ENCODE measurements at regions not wholly inside any gene's neighbourhood (a gene's known extent, or its start where the extent isn't known, plus 50 kb on each side); places are given as distances from the start of the nearest gene placed in this dataset.

DNA sequence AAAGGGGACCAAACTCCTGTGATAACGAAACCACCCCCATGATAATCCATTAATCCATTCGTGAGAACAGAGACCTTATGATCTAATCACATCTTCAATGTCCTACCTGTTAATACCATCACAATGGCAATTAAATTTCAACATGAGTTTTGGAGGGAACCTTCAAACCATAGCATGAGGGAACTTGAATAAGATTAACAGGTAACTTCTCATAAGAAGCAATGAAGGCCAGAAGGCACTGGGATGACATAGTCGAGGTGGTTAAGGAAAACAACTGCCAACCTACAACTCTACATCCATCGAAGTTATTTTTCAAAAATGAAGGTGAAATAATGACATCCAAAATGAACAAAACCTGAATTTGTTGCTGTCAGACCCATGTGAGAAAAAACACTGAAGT lies 478.9 kb downstream of the EDEM1 start (continued):
- TF ChIP-seq, protein P1, sequence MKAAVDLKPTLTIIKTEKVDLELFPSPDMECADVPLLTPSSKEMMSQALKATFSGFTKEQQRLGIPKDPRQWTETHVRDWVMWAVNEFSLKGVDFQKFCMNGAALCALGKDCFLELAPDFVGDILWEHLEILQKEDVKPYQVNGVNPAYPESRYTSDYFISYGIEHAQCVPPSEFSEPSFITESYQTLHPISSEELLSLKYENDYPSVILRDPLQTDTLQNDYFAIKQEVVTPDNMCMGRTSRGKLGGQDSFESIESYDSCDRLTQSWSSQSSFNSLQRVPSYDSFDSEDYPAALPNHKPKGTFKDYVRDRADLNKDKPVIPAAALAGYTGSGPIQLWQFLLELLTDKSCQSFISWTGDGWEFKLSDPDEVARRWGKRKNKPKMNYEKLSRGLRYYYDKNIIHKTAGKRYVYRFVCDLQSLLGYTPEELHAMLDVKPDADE (conservative IDR thresholded peaks at IDR 0.05; ENCODE audit: control insufficient read depth, low read depth, low read length), result no peak
- no peak for TF ChIP-seq YBX1 (IDR thresholded peaks at IDR 0.05)
- no peak for TF ChIP-seq SLC30A9 (CRISPR knock-in tag; IDR thresholded peaks at IDR 0.05)
- TF ChIP-seq WHSC1 (IDR thresholded peaks at IDR 0.05; ENCODE audit: low read length), result no peak
- TF ChIP-seq ZKSCAN8 (CRISPR knock-in tag; IDR thresholded peaks at IDR 0.05), result no peak
- no peak for TF ChIP-seq ZNF830 (CRISPR knock-in tag; IDR thresholded peaks at IDR 0.05)
- TF ChIP-seq SIX5 (IDR thresholded peaks at IDR 0.05; ENCODE audit: borderline replicate concordance in 1 of 2, insufficient read depth in 1 of 2, low read depth in 1 of 2, low read length in 2 of 2), result no peak
- no peak for TF ChIP-seq TCF3 (CRISPR knock-in tag; IDR thresholded peaks at IDR 0.05)
- no peak for TF ChIP-seq RFX1 (IDR thresholded peaks at IDR 0.05)
- TF ChIP-seq L3MBTL2 (IDR thresholded peaks at IDR 0.05), result peak; percentile 60; the same call in 1 of the 2 replicates
- TF ChIP-seq SRSF1 (IDR thresholded peaks at IDR 0.05; ENCODE audit: low read depth, low read length), result no peak
- peak; percentile 87 for TF ChIP-seq TRIM28 (IDR thresholded peaks at IDR 0.05)
- TF ChIP-seq JUND (IDR thresholded peaks at IDR 0.05; ENCODE audit: borderline replicate concordance, low read depth, low read length), result no peak
- no peak for TF ChIP-seq JUND (tag; IDR thresholded peaks at IDR 0.05; ENCODE audit: borderline replicate concordance, low read depth, low read length)
- TF ChIP-seq MEF2D (tag; conservative IDR thresholded peaks at IDR 0.05; ENCODE audit: low read depth), result no peak
- TF ChIP-seq RBM17 (IDR thresholded peaks at IDR 0.05; ENCODE audit: borderline replicate concordance, low read depth, low read length), result no peak
- no peak for TF ChIP-seq KDM5B (IDR thresholded peaks at IDR 0.05; ENCODE audit: insufficient replicate concordance, low read depth, low read length)
- TF ChIP-seq, protein P2, sequence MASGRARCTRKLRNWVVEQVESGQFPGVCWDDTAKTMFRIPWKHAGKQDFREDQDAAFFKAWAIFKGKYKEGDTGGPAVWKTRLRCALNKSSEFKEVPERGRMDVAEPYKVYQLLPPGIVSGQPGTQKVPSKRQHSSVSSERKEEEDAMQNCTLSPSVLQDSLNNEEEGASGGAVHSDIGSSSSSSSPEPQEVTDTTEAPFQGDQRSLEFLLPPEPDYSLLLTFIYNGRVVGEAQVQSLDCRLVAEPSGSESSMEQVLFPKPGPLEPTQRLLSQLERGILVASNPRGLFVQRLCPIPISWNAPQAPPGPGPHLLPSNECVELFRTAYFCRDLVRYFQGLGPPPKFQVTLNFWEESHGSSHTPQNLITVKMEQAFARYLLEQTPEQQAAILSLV (tag; IDR thresholded peaks at IDR 0.05), result no peak
- TF ChIP-seq ZNF695 (CRISPR knock-in tag; IDR thresholded peaks at IDR 0.05), result no peak
- no peak for TF ChIP-seq ZNF41 (CRISPR knock-in tag; conservative IDR thresholded peaks at IDR 0.05)
- no peak for TF ChIP-seq DIDO1 (tag; IDR thresholded peaks at IDR 0.05; ENCODE audit: low read depth)
